ENCODE measurements at regions not wholly inside any gene's neighbourhood (a gene's known extent, or its start where the extent isn't known, plus 50 kb on each side); places are given as distances from the start of the nearest gene placed in this dataset.
"Not testable (repeated sequence)": the region's sequence is repeated elsewhere in the genome, so short reads cannot be mapped to it uniquely, and the experiment has no call there.

DNA sequence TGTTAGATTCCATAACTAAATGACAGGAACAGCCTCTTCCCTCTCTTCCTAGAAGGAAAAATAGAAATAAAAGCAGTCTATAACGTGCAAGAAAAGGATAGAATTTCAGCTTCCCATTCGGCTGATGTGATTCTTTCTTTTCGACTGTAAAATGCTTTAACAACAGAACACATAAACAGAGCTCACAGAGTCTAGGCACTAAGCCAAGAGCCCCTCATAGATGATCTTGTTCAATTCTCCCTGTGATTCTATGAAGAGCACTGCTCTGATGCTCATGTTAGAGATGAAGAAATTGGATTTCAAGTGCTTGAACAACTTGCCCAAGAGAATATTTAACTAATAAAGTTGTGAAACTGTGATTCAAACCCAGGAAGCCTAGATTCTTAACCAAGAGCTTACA lies 232.7 kb downstream of the RPAP3 start:
- TF ChIP-seq, protein P1, sequence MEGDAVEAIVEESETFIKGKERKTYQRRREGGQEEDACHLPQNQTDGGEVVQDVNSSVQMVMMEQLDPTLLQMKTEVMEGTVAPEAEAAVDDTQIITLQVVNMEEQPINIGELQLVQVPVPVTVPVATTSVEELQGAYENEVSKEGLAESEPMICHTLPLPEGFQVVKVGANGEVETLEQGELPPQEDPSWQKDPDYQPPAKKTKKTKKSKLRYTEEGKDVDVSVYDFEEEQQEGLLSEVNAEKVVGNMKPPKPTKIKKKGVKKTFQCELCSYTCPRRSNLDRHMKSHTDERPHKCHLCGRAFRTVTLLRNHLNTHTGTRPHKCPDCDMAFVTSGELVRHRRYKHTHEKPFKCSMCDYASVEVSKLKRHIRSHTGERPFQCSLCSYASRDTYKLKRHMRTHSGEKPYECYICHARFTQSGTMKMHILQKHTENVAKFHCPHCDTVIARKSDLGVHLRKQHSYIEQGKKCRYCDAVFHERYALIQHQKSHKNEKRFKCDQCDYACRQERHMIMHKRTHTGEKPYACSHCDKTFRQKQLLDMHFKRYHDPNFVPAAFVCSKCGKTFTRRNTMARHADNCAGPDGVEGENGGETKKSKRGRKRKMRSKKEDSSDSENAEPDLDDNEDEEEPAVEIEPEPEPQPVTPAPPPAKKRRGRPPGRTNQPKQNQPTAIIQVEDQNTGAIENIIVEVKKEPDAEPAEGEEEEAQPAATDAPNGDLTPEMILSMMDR (IDR thresholded peaks at IDR 0.05; ENCODE audit: extremely low read depth, insufficient read depth, missing control alignments): no peak
- no peak for DNase-seq (ENCODE audit: low spot score)
- in situ Hi-C loops (cut with MboI; ENCODE audit: low pct_unique_long_range_greater_than_20kb, low sequenced_read_pairs, unreplicated experiment): no loop called here

DNA sequence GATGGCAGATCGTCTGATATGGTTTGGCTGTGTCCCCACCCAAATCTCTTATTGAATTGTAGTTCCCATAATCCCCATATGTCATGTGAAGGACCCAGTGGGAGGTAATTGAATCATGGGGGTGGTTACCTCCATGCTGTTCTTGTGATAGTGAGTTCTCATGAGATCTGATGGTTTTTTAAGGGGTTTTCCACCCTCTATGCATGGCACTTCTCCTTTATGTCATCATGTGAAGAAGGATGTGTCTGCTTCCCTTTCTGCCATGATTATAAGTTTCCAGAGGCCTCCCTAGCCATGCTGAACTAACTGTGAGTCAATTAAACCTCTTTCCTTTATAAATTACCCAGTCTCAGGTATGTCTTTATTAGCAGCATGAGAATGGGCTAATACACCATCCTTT lies 235.5 kb downstream of the RPAP3 start:
- DNase-seq (ENCODE audit: low spot score); in situ Hi-C loops (cut with MboI; ENCODE audit: low pct_unique_long_range_greater_than_20kb, low sequenced_read_pairs, unreplicated experiment): not testable (repeated sequence)

DNA sequence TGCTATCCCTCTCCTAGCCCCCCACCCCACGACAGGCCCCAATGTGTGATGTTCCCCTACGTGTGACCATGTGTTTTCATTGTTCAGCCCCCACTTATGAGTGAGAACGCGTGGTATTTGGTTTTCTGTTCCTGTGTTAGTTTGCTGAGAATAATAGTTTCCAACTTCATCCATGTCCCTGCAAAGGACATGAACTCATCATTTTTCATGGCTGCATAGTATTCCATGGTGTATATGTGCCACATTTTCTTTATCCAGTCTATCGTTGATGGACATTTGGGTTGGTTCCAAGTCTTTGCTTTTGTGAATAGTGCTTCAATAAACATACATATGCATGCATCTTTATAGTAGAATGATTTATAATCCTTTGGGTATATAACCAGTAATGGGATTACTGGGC lies 241.9 kb downstream of the RPAP3 start:
- DNase-seq (ENCODE audit: low spot score); in situ Hi-C loops (cut with MboI; ENCODE audit: low pct_unique_long_range_greater_than_20kb, low sequenced_read_pairs, unreplicated experiment): not testable (repeated sequence)

DNA sequence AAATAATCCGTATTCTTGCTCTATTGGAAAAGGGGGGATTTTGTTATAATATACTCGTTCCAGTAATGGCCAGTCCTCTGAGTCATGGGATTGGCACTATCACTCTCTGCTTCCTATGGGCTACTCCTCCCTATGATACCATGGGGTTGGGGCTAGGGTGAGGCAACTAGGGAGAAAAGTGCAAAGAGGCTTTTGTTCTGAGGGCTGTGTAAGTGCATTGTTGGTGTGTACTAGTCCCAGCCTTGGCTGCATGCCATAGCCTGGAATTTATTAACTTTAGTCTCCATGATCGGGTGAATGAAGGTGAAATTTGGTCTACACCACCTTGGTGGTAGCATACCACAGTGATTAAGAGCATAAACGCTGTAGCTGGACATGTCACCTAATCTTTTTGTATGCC lies 247.6 kb downstream of the RPAP3 start:
- in situ Hi-C loops (cut with MboI; ENCODE audit: low pct_unique_long_range_greater_than_20kb, low sequenced_read_pairs, unreplicated experiment): no loop called here
- TF ChIP-seq, protein P1 (IDR thresholded peaks at IDR 0.05; ENCODE audit: extremely low read depth, insufficient read depth, missing control alignments): no peak
- DNase-seq (ENCODE audit: low spot score): no peak

DNA sequence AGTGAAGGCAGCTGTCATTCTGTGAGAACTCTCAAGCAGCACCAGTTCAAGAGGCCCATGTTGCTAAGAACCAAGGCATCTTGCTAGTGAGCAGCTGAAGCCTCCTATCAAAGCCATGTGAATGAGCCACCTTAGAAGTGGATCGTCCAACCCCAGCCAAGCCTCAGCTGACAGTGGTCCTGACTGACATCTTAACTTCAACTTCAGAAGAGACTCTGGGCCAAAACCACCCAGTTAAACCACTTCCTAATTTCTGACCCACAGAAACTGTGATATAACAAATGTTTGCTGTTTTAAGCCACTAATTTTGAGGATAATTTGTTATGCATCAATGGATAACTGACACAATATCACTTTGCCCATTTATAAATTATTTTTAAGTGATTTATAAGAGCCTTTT lies 256.0 kb downstream of the RPAP3 start:
- in situ Hi-C loops (cut with MboI; ENCODE audit: low pct_unique_long_range_greater_than_20kb, low sequenced_read_pairs, unreplicated experiment): no loop called here
- peak; percentile 11 for DNase-seq (ENCODE audit: low spot score)
- TF ChIP-seq, protein P1 (IDR thresholded peaks at IDR 0.05; ENCODE audit: extremely low read depth, insufficient read depth, missing control alignments): no peak

DNA sequence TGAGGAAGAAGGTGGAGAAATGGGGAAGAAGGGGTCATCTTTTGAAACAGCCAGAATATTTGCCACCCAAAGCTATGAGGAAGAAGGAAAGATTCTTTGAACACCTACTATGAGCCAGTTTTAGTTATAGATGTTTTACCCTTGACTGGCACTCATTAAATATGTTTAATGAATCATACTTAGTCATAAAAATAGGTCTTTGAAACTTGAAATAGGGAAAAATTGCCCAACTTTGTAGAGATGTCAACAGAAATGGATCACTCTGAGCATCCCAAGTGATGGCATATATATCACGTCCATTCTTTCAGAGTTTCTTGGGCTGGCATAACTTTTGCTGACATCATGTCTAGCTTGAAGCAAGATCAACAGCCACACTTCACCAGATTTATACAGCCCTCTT lies 263.5 kb downstream of the RPAP3 start:
- in situ Hi-C loops (cut with MboI; ENCODE audit: low pct_unique_long_range_greater_than_20kb, low sequenced_read_pairs, unreplicated experiment): no loop called here
- DNase-seq (ENCODE audit: low spot score): no peak
- TF ChIP-seq, protein P1 (IDR thresholded peaks at IDR 0.05; ENCODE audit: extremely low read depth, insufficient read depth, missing control alignments): no peak

DNA sequence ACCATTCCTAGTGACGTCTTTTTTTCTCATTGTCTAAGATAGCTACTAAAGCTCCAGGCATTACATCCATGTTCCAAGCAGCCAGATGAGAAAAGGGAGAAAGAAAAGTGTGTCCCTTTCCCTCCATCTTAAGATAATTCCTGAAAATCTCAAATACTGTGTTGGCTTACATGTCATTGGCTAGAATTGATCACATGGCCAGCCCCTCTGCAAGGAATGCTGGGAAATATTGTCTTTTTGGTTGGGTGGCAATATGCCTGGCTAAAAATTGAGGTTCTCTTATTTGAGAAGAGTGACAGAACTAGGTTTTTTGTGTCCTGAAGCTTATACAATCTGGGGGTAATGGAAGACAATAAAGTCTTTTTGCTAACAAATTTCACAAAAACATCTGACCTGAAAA lies 264.3 kb downstream of the RPAP3 start:
- DNase-seq (ENCODE audit: low spot score): no peak
- TF ChIP-seq, protein P1 (IDR thresholded peaks at IDR 0.05; ENCODE audit: extremely low read depth, insufficient read depth, missing control alignments): no peak
- in situ Hi-C loops (cut with MboI; ENCODE audit: low pct_unique_long_range_greater_than_20kb, low sequenced_read_pairs, unreplicated experiment): no loop called here

DNA sequence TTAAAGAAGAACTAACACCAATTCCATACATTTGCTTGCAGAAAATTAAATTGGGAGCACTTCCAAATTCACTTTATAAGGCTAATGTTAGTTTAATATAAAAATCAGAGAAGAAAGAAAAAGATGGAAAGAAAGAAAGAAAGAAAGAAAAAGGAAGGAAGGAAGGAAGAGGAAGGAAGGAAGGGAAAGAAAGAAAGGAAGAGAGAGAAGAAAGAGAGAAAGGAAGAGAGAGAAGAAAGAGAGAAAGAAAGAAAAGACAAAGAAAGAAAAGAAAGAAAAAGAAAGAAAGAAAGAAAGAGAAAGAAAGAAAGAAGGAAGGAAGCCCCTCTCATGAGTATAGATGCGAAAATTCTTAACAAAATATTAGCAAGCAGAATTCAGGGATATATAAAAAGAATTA lies 267.7 kb downstream of the RPAP3 start:
- TF ChIP-seq, protein P1 (IDR thresholded peaks at IDR 0.05; ENCODE audit: extremely low read depth, insufficient read depth, missing control alignments): no peak
- no peak for DNase-seq (ENCODE audit: low spot score)
- in situ Hi-C loops (cut with MboI; ENCODE audit: low pct_unique_long_range_greater_than_20kb, low sequenced_read_pairs, unreplicated experiment): no loop called here

Measured in GM13977 (cell line).